ENCODE measurements at regions not wholly inside any gene's neighbourhood (a gene's known extent, or its start where the extent isn't known, plus 50 kb on each side); places are given as distances from the start of the nearest gene placed in this dataset.
"Not testable (repeated sequence)": the region's sequence is repeated elsewhere in the genome, so short reads cannot be mapped to it uniquely, and the experiment has no call there.

- DNase-seq = no peak
These were observed 1602.9 kb downstream of the KCNT2 start for GRCh38 chr1:195005338-195005737.

GRCh38 chr1:194990483-194990882 is 1617.8 kb downstream of the KCNT2 start:
- DNase-seq = no peak

GRCh38 chr1:194975913-194976312 is 1632.3 kb downstream of the KCNT2 start:
- no peak for DNase-seq

GRCh38 chr1:194968916-194969315 is 1639.3 kb downstream of the KCNT2 start:
- DNase-seq = no peak

GRCh38 chr1:194959795-194960194 is 1648.4 kb downstream of the KCNT2 start:
- no peak for DNase-seq

GRCh38 chr1:194952171-194952570 is 1656.1 kb downstream of the KCNT2 start:
- no peak for DNase-seq

- DNase-seq = no peak
These were observed 1657.7 kb downstream of the KCNT2 start for GRCh38 chr1:194950584-194950983.

- DNase-seq = no peak
These were observed 1667.8 kb downstream of the KCNT2 start for GRCh38 chr1:194940336-194941030.

- DNase-seq = no peak
These were observed 1672.4 kb downstream of the KCNT2 start for GRCh38 chr1:194935864-194936263.

GRCh38 chr1:194931166-194931565 is 1677.1 kb downstream of the KCNT2 start:
- no peak for DNase-seq

- DNase-seq = no peak
These were observed 1678.1 kb downstream of the KCNT2 start for GRCh38 chr1:194930132-194930531.

- DNase-seq = no peak
These were observed 1678.9 kb downstream of the KCNT2 start for GRCh38 chr1:194929357-194929756.

- DNase-seq = no peak
These were observed 1689.1 kb downstream of the KCNT2 start for GRCh38 chr1:194919146-194919545.

GRCh38 chr1:194917769-194918168 is 1690.5 kb downstream of the KCNT2 start:
- no peak for DNase-seq

GRCh38 chr1:194908643-194909042 is 1699.6 kb downstream of the KCNT2 start:
- no peak for DNase-seq

- no peak for DNase-seq
These were observed 1704.7 kb downstream of the KCNT2 start for GRCh38 chr1:194903524-194903923.

GRCh38 chr1:194889310-194889709 is 1702.9 kb upstream of the B3GALT2 start:
- no peak for DNase-seq

GRCh38 chr1:194870860-194871259 is 1684.4 kb upstream of the B3GALT2 start:
- DNase-seq = no peak

GRCh38 chr1:194866153-194866552 is 1679.7 kb upstream of the B3GALT2 start:
- no peak for DNase-seq

- no peak for DNase-seq
These were observed 1679.0 kb upstream of the B3GALT2 start for GRCh38 chr1:194865383-194865782.

GRCh38 chr1:194862129-194862528 is 1675.7 kb upstream of the B3GALT2 start:
- DNase-seq = no peak

- no peak for DNase-seq
These were observed 1674.1 kb upstream of the B3GALT2 start for GRCh38 chr1:194860248-194861201.

GRCh38 chr1:194859481-194860154 is 1673.2 kb upstream of the B3GALT2 start:
- not testable (repeated sequence) for DNase-seq
